ENCODE measurements at regions not wholly inside any gene's neighbourhood (a gene's known extent, or its start where the extent isn't known, plus 50 kb on each side); places are given as distances from the start of the nearest gene placed in this dataset.

DNA sequence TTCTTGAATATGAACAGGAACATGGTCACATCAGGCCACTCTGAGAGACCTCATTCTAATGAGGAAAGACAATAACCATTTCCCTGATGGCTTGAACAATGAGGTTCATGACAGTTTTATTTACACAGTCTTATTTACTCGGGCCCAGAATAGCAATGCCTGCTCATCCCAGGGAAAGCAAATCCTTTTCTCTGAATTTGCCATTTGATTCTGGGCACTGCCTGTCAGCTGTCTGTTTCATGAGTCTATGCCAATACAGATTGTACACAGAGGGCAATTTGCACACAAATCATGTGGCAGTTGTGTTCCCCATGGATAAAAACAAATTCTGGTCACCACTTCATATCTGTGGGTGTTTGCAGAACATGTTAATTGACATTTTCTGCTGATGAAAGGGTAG, 492.5 kb downstream of the ACTL7B start:
- Histone ChIP-seq H3K27me3 (ENCODE audit: insufficient read depth) (no peaks in the 10 kb centered on the region), H3K36me3 (ENCODE audit: insufficient read depth) (no peaks in the 10 kb centered on the region), H3K4me2 (no peak overlapping the region), H2AFZ (no peak overlapping the region), H3K4me3 (no peak overlapping the region), H4K20me1 (replicated peaks; ENCODE audit: insufficient read depth) (no peaks in the 10 kb centered on the region), H3K79me2 (replicated peaks; ENCODE audit: insufficient read depth) (no peaks in the 10 kb centered on the region), H3K4me1 (ENCODE audit: insufficient read depth) (no peaks in the 10 kb centered on the region), H3K27ac (ENCODE audit: low read depth) (no peak overlapping the region), H3K9me2 (ENCODE audit: insufficient read depth) (peaks cover 6% of the 10 kb centered on the region; the same call in 1 of the 2 replicates), H3F3A (replicated peaks; ENCODE audit: low read depth) (no peaks in the 10 kb centered on the region)
- no peaks in the 10 kb centered on the region for H3K4me1 Mint-ChIP-seq
- 0 out of 3 replicates have a peak, but pooled peaks cover 2% of the 10 kb centered on the region for H3K9me3 Mint-ChIP-seq
- no peak overlapping the region for H3K27ac Mint-ChIP-seq
- DNase-seq (ENCODE audit: low spot score) (no peak), ATAC-seq (no peak)
- no peaks in the 10 kb centered on the region for H3K27me3 Mint-ChIP-seq (ENCODE audit: insufficient read depth, low read depth, poor library complexity)
- no peak overlapping the region for H3K4me3 Mint-ChIP-seq
- H3K36me3 Mint-ChIP-seq (ENCODE audit: low read depth), result no peaks in the 10 kb centered on the region
- TF ChIP-seq CREB1 (CRISPR knock-in tag; IDR thresholded peaks at IDR 0.05; ENCODE audit: low read depth) (no peak), ETS1 (IDR thresholded peaks at IDR 0.05) (no peak), ZNF462 (CRISPR knock-in tag; IDR thresholded peaks at IDR 0.05) (no peak), ZNF331 (CRISPR knock-in tag; IDR thresholded peaks at IDR 0.05; ENCODE audit: low read depth) (no peak), NANOG (IDR thresholded peaks at IDR 0.05; ENCODE audit: borderline replicate concordance) (no peak), ZNF114 (CRISPR knock-in tag; IDR thresholded peaks at IDR 0.05) (no peak), STAT1 (IDR thresholded peaks at IDR 0.05; ENCODE audit: unreplicated experiment) (no peak), POLR2AphosphoS5 (IDR thresholded peaks at IDR 0.05; ENCODE audit: low read depth) (no peak), EZH2phosphoT487 (IDR thresholded peaks at IDR 0.05; ENCODE audit: unreplicated experiment) (no peak), EZH2 (IDR thresholded peaks at IDR 0.05; ENCODE audit: low read depth, unreplicated experiment) (no peak)
- TF ChIP-seq, protein P1, sequence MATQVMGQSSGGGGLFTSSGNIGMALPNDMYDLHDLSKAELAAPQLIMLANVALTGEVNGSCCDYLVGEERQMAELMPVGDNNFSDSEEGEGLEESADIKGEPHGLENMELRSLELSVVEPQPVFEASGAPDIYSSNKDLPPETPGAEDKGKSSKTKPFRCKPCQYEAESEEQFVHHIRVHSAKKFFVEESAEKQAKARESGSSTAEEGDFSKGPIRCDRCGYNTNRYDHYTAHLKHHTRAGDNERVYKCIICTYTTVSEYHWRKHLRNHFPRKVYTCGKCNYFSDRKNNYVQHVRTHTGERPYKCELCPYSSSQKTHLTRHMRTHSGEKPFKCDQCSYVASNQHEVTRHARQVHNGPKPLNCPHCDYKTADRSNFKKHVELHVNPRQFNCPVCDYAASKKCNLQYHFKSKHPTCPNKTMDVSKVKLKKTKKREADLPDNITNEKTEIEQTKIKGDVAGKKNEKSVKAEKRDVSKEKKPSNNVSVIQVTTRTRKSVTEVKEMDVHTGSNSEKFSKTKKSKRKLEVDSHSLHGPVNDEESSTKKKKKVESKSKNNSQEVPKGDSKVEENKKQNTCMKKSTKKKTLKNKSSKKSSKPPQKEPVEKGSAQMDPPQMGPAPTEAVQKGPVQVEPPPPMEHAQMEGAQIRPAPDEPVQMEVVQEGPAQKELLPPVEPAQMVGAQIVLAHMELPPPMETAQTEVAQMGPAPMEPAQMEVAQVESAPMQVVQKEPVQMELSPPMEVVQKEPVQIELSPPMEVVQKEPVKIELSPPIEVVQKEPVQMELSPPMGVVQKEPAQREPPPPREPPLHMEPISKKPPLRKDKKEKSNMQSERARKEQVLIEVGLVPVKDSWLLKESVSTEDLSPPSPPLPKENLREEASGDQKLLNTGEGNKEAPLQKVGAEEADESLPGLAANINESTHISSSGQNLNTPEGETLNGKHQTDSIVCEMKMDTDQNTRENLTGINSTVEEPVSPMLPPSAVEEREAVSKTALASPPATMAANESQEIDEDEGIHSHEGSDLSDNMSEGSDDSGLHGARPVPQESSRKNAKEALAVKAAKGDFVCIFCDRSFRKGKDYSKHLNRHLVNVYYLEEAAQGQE (IDR thresholded peaks at IDR 0.05; ENCODE audit: unreplicated experiment), result no peak
- TF ChIP-seq, protein P2, sequence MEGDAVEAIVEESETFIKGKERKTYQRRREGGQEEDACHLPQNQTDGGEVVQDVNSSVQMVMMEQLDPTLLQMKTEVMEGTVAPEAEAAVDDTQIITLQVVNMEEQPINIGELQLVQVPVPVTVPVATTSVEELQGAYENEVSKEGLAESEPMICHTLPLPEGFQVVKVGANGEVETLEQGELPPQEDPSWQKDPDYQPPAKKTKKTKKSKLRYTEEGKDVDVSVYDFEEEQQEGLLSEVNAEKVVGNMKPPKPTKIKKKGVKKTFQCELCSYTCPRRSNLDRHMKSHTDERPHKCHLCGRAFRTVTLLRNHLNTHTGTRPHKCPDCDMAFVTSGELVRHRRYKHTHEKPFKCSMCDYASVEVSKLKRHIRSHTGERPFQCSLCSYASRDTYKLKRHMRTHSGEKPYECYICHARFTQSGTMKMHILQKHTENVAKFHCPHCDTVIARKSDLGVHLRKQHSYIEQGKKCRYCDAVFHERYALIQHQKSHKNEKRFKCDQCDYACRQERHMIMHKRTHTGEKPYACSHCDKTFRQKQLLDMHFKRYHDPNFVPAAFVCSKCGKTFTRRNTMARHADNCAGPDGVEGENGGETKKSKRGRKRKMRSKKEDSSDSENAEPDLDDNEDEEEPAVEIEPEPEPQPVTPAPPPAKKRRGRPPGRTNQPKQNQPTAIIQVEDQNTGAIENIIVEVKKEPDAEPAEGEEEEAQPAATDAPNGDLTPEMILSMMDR (conservative IDR thresholded peaks at IDR 0.05; ENCODE audit: low read depth in 2 of 2), result no peak

All from GM23338 (cell line).